Endodermal cell (in vitro differentiated cells): ENCODE measurements at regions not wholly inside any gene's neighbourhood (a gene's known extent, or its start where the extent isn't known, plus 50 kb on each side); places are given as distances from the start of the nearest gene placed in this dataset.

ENCODE experiments used
- DNase-seq: peaks from one replicate; pipeline ENCODE4 v3.0.0-alpha.2; 2017
- H3K27ac ChIP-seq: 2 replicates; pipeline ENCODE4 v1.5.1; 2013; ENCODE audit warnings: mild to moderate bottlenecking, low read depth, low read length, moderate library complexity
- H3K27me3 ChIP-seq: 2 replicates; pipeline ENCODE4 v1.6.1; 2013; ENCODE audit warnings: mild to moderate bottlenecking, low read length, moderate library complexity; ENCODE audit not compliant: insufficient read depth, control insufficient read depth, poor library complexity, severe bottlenecking
- H3K36me3 ChIP-seq: 2 replicates; pipeline ENCODE4 v1.7.0; 2013; ENCODE audit warnings: mild to moderate bottlenecking, low read length, moderate library complexity; ENCODE audit not compliant: control insufficient read depth, insufficient read depth
- H3K4me1 ChIP-seq: one replicate; pipeline ENCODE4 v1.7.0; 2013; ENCODE audit warnings: low read length; ENCODE audit not compliant: control insufficient read depth, insufficient read depth
- H3K4me3 ChIP-seq: 2 replicates; pipeline ENCODE4 v1.5.1; 2013; ENCODE audit warnings: mild to moderate bottlenecking, low read length, moderate library complexity
- H3K9ac ChIP-seq: 2 replicates; pipeline ENCODE4 v1.6.1; 2013; ENCODE audit warnings: mild to moderate bottlenecking, low read length, moderate library complexity; ENCODE audit not compliant: poor library complexity, severe bottlenecking; ENCODE audit errors: extremely low read depth
- H3K9me3 ChIP-seq: 2 replicates; pipeline ENCODE4 v1.6.1; 2013; ENCODE audit warnings: mild to moderate bottlenecking, low read length, moderate library complexity; ENCODE audit not compliant: control insufficient read depth
- H3K27ac Mint-ChIP-seq: 2 replicates; pipeline ENCODE4 v1.8.0; 2020; ENCODE audit warnings: mixed read lengths
- H3K27me3 Mint-ChIP-seq: 2 replicates; pipeline ENCODE4 v1.8.0; 2021; ENCODE audit warnings: mild to moderate bottlenecking, mixed read lengths; ENCODE audit not compliant: insufficient read depth
- H3K36me3 Mint-ChIP-seq: 2 replicates; pipeline ENCODE4 v1.8.0; 2020; ENCODE audit warnings: low read depth, mixed read lengths
- H3K4me1 Mint-ChIP-seq: 2 replicates; pipeline ENCODE4 v1.8.0; 2020; ENCODE audit warnings: mixed read lengths
- H3K4me3 Mint-ChIP-seq: 2 replicates; pipeline ENCODE4 v1.8.0; 2020; ENCODE audit warnings: mild to moderate bottlenecking, moderate library complexity, mixed read lengths
- H3K9me3 Mint-ChIP-seq: 2 replicates; pipeline ENCODE4 v1.8.0; 2020; ENCODE audit warnings: mild to moderate bottlenecking, mixed read lengths
- WGBS, 2 experiments: methylation state at CpG; one replicate each; pipeline versions ENCODE4 v1.1.5 to v1.1.7; 2013; ENCODE audit warnings: missing lambda C conversion rate in 2 of 2, mixed read lengths in 1 of 2; ENCODE audit not compliant: insufficient coverage in 1 of 2, insufficient read length in 1 of 2; 5-methylcytosine and 5-hydroxymethylcytosine counted together
- TF ChIP-seq, protein P1 (sequence below): fragments of 200-600 bp; sonication (generic); conservative IDR thresholded peaks from 2 replicates; pipeline ENCODE4 v1.5.0; 2021; ENCODE audit warnings: antibody characterized with exemption, mild to moderate bottlenecking

DNA sequence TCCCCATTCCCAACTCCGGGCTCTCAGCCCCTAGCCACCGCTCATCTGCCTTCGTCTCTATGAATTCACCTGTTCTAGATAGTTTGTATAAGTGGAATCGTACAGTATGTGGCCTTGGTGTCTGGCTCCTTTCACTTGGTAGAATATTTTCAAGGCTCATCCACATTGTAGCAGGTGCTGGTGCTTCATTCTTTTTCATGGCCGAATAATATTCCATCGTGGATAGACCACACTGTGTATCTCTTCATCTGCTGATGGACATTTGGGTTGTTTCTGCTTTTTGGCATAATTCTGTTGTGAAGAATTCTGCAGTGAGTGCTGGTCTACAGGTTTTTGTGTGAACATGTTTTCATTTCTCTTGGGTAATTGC lies 324.2 kb downstream of the SEC14L1 start:
- Mint-ChIP-seq H3K9me3 (no peaks in the 10 kb centered on the region), H3K4me3 (peak overlapping the region; percentile 49), H3K4me1 (peaks cover 44% of the 10 kb centered on the region), H3K27me3 (no peaks in the 10 kb centered on the region), H3K36me3 (peaks cover 32% of the 10 kb centered on the region), H3K27ac (peak overlapping the region; percentile 95)
- Histone ChIP-seq H3K4me1 (peaks cover 8% of the 10 kb centered on the region), H3K9me3 (no peaks in the 10 kb centered on the region), H3K9ac (no peak overlapping the region), H3K36me3 (peaks cover 9% of the 10 kb centered on the region), H3K4me3 (no peak overlapping the region), H3K27ac (peak overlapping the region; percentile 90), H3K27me3 (no peaks in the 10 kb centered on the region)
- WGBS, 2 experiments: 92 to 98% methylated on average over 4 to 6 of the region's 6 CpGs
- TF ChIP-seq, protein P1, sequence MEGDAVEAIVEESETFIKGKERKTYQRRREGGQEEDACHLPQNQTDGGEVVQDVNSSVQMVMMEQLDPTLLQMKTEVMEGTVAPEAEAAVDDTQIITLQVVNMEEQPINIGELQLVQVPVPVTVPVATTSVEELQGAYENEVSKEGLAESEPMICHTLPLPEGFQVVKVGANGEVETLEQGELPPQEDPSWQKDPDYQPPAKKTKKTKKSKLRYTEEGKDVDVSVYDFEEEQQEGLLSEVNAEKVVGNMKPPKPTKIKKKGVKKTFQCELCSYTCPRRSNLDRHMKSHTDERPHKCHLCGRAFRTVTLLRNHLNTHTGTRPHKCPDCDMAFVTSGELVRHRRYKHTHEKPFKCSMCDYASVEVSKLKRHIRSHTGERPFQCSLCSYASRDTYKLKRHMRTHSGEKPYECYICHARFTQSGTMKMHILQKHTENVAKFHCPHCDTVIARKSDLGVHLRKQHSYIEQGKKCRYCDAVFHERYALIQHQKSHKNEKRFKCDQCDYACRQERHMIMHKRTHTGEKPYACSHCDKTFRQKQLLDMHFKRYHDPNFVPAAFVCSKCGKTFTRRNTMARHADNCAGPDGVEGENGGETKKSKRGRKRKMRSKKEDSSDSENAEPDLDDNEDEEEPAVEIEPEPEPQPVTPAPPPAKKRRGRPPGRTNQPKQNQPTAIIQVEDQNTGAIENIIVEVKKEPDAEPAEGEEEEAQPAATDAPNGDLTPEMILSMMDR: no peak
- DNase-seq: no peak

DNA sequence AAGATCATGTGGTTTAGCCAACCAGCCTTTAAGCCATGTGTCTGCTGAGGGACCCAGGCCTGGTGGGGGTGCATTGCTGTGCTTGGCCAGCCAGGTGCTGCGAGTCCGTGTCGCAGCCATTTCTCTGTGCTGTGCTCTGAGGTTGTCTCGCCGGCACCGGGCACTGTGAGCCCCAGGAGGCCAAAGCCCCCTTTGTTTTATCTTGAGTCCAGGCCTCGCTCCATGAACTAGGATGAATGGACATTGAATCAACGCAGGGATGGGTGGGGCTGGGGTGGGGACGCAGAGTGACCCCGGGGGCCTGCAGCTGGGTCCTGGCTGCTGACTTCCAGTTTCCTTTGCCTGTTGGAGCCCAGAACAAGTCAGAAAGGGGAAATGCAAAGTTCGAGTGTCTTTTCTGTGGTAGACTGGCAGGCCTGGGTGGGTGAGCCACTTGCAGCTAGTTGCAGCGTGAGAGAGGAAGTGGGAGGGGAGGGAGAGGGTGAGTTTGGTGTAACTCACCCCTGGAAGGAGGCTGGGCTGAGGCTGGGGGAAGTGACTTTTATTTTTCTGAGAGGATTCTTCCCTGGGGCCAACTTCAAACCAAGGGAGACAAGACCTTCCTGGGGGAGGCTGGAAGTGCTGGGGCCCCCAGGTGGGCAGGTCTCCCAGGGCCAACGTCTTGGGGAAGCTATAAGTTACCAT lies 324.7 kb downstream of the SEC14L1 start:
- peaks cover 10% of the 10 kb centered on the region for H3K4me1 ChIP-seq
- peaks cover 47% of the 10 kb centered on the region for H3K4me1 Mint-ChIP-seq

DNA sequence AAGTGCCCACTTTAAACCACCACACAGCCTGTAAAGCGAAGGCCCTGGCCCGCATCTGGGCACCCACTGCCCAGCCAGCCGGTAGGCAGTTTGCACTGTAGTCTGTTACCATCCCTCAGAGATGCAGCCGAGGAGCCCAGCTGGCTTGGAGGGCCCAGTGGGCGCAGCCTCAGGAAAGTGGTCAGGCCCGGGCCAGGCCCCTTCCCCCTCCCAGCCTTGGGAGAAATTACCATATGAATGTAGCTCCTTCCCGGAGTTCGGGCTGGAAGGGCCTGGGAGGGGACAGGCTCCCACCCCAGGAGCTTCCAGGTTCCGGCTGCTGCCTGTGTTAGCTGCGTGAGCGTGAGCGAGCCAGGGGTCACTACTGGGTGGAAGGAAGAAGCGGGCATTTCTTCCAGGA lies 325.4 kb downstream of the SEC14L1 start:
- peaks cover 15% of the 10 kb centered on the region for H3K36me3 ChIP-seq
- 32 to 45% methylated on average over 11 to 13 of the region's 13 CpGs for WGBS, 2 experiments
- H3K4me3 ChIP-seq: no peak overlapping the region
- H3K4me1 ChIP-seq: peaks cover 16% of the 10 kb centered on the region
- no peak overlapping the region for H3K9ac ChIP-seq
- no peaks in the 10 kb centered on the region for H3K27me3 Mint-ChIP-seq
- TF ChIP-seq, protein P1: no peak
- H3K9me3 ChIP-seq: no peaks in the 10 kb centered on the region
- peak; percentile 97 for DNase-seq
- peak overlapping the region; percentile 95 for H3K27ac Mint-ChIP-seq
- H3K4me1 Mint-ChIP-seq: peaks cover 54% of the 10 kb centered on the region
- peak overlapping the region; percentile 90 for H3K27ac ChIP-seq
- peaks cover 42% of the 10 kb centered on the region for H3K36me3 Mint-ChIP-seq
- H3K4me3 Mint-ChIP-seq: peak overlapping the region; percentile 49
- no peaks in the 10 kb centered on the region for H3K9me3 Mint-ChIP-seq
- no peaks in the 10 kb centered on the region for H3K27me3 ChIP-seq

More for the DNA sequence above, 324.7 kb downstream of the SEC14L1 start:
- Mint-ChIP-seq H3K9me3 (no peaks in the 10 kb centered on the region), H3K27ac (peak overlapping the region; percentile 95), H3K27me3 (no peaks in the 10 kb centered on the region), H3K4me3 (peak overlapping the region; percentile 49), H3K36me3 (peaks cover 37% of the 10 kb centered on the region)
- H3K27ac ChIP-seq: peak overlapping the region; percentile 90
- H3K9me3 ChIP-seq: no peaks in the 10 kb centered on the region
- no peak overlapping the region for H3K4me3 ChIP-seq
- TF ChIP-seq, protein P1: no peak
- DNase-seq: peak; percentile 83
- peaks cover 14% of the 10 kb centered on the region for H3K36me3 ChIP-seq
- WGBS, 2 experiments: 29 to 56% methylated on average over 7 to 13 of the region's 13 CpGs
- H3K9ac ChIP-seq: no peak overlapping the region
- H3K27me3 ChIP-seq: no peaks in the 10 kb centered on the region
